GM19438 (cell line): ENCODE measurements at regions not wholly inside any gene's neighbourhood (a gene's known extent, or its start where the extent isn't known, plus 50 kb on each side); places are given as distances from the start of the nearest gene placed in this dataset.
"Not testable (repeated sequence)": the region's sequence is repeated elsewhere in the genome, so short reads cannot be mapped to it uniquely, and the experiment has no call there.

Experiments used
- ATAC-seq: cut with Tn5 transposase; IDR thresholded peaks from one replicate; pipeline ENCODE4 v1.9.1; 2021; ENCODE audit warnings: low read depth; ENCODE audit not compliant: unreplicated experiment

GRCh38 chr10:9987197-9987596 lies 1030.5 kb upstream of the CELF2 start:
- ATAC-seq, result no peak

- ATAC-seq, result no peak
These were observed 1025.0 kb upstream of the CELF2 start for GRCh38 chr10:9992661-9993060.

- no peak for ATAC-seq
These were observed 1023.5 kb upstream of the CELF2 start for GRCh38 chr10:9994131-9994530.

DNA sequence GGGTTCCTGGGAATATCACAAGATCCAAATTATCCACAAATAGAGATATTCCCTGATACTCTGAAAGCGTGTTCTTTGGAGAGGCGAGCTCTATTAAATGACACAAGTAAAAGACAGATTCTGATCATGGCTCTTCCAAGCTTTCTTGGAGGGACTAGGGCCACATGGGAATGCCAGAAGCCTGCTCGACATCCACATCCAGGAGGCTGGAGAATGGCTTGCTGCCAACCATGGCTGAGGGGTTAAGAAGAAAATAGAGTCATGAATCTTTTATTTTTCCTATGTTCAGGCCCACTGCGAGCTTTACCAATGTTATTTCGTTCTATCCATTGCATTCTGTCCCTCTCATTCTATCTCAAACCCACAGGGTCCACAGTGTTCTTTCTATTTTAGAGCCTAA lies 1018.0 kb upstream of the CELF2 start:
- no peak for ATAC-seq

GRCh38 chr10:10007957-10008356 lies 1009.7 kb upstream of the CELF2 start:
- no peak for ATAC-seq

DNA sequence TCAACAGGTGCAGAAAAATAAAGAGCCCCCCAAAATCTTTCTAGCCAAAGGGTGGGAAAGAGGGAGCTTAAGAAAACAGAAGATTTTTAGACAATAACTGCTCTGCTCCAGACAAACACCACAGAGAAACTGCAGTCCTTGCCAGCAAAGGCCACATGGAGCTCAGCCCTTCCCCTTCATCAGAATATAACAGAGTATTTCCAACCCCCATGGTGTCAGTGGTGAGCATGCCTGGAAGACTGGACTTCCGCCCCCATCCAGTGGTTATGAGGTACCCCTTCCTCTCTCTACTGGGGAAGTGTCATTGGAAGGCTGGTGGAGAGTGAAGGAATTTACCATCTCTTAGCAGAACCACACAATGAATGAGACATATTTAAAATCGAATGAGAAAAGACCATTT lies 1007.3 kb upstream of the CELF2 start:
- ATAC-seq, result no peak

DNA sequence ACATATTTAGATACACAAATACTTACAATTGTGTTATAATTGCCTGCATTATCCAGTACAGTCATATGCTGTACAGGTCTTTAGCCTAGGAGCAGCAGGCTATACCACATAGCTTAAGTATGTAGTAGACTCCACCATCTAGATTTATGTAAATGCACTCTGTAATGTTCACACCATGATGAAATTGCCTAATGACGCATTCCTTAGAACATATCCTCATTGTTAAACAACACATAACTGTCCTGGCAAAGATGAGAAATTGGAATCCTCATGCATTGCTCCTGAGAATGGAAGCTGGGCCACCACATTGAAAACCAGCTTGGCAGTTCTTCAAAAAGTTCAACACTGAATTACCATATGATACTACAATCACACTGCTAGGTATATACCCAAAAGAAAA lies 1002.8 kb upstream of the CELF2 start:
- no peak for ATAC-seq

- no peak for ATAC-seq
These were observed 1000.0 kb upstream of the CELF2 start for GRCh38 chr10:10017716-10018115.

DNA sequence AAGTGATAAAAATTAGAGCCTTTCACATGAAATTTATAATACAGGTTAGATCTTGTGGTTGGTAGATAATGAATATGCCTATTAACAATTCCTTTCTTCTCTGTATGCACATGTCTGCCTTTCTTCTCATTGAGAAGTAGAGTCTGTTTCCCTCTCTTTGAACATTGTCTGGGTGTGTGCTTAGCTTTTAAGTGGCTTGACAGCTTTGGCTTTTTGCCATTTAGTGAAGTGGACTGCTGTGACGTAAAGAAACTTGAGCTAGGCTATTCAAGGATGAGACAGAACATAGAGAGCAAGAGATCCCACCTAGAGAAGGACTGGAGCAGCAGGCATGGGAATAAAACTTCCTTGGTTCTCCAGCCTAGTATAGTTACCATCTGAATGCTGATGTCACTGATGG lies 996.7 kb upstream of the CELF2 start:
- ATAC-seq, result no peak

GRCh38 chr10:10032991-10033390 lies 984.7 kb upstream of the CELF2 start:
- ATAC-seq, result no peak

GRCh38 chr10:10038348-10038747 lies 979.3 kb upstream of the CELF2 start:
- no peak for ATAC-seq

- ATAC-seq, result no peak
These were observed 978.1 kb upstream of the CELF2 start for GRCh38 chr10:10039595-10039994.

DNA sequence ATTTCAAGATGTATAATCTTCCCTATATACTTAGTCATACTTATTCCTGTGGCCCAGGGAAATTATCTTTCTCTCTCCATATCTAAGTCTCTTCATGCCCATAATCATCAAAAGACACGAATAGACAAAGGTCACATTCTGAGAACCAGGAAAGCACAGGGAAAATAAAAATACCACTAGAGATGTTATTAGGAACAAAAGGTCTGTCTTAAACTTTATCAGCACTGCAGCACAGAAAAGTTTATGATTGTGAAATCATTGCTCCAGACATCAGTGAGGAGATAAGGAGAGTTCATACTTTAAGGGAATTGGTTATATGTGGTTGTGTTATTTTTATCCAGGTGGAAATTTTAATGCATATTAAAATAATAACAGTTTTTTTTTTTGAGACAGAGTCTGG lies 974.6 kb upstream of the CELF2 start:
- ATAC-seq, result no peak

DNA sequence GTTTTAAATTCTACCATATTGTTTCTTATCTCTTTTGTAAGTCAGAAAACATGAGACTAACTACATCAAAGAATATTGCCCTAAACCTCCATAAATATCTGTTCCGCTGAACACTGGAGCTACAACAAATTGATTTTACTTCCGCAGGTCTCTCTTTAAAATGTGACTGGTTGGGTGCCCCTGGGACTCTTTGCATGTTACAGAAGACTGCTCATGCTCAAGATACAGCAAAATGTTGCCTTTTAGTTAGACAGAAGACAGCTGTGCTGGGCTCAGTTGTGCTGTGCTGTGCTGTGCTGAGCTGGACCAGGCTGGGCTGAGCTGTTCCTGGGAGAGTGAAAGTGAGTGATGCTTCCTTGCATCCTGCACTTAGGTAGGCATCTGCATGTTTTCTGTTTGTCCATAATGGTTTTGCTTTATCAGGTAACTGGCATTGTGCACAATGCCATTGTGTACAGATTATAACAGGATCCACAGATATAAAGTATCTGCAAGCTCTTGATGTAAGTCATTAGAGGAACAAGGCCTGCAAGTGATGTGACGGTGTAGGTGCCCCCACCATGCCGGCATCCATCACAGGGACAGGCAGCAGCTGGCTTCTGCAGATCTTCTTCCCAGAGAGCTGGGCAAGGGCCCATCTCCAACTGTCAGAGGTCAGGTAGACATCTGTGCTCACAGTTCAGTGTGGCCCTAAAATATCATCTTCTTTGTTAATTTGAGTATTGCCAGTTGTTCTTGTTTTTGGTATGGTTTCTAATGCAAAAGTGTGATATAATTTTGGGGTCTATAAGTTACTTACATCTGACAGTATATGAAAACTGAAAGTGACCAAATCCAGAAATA lies 972.5 kb upstream of the CELF2 start:
- ATAC-seq, result no peak

GRCh38 chr10:10045765-10046028 lies 972.0 kb upstream of the CELF2 start:
- no peak for ATAC-seq

GRCh38 chr10:10047426-10047825 lies 970.2 kb upstream of the CELF2 start:
- no peak for ATAC-seq

DNA sequence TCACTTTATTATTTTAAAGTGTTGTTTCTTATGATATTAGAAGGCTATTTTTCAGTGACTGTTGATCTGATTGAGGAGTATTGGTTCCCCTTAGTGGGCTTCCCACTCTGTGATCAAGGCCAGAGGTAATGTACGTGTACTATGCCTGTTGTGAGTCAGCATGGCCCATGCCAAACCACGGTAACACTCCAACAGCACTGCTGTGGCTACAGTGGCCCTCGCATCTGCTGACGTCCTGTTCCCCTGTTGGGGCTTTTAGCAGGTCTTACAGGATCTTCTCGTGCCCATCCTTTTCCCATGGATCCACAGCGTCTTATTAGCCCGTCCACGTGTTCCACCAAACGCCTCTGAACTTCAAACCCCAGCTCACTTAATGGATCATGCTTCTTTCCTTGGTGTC lies 964.6 kb upstream of the CELF2 start:
- no peak for ATAC-seq

DNA sequence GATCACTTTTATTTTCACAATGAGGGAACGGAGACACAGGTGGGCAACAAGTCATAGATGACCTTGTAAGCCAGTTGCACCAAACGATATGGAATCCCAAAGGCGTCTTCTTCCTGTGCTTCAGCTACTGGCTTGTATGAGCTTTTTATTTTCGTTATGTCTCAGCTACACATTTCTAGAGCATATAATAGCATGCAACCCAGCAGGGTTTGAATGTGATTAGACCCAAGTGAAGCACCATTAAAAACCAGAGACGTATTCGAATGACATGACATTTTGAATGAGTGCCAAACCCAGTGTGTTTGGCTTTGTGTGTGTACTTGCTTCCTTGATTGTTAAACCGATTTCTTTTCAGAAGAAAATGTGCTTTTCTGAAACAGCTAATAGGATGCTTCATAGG lies 963.2 kb upstream of the CELF2 start:
- ATAC-seq, result no peak

GRCh38 chr10:10055656-10056442 lies 961.8 kb upstream of the CELF2 start:
- no peak for ATAC-seq

DNA sequence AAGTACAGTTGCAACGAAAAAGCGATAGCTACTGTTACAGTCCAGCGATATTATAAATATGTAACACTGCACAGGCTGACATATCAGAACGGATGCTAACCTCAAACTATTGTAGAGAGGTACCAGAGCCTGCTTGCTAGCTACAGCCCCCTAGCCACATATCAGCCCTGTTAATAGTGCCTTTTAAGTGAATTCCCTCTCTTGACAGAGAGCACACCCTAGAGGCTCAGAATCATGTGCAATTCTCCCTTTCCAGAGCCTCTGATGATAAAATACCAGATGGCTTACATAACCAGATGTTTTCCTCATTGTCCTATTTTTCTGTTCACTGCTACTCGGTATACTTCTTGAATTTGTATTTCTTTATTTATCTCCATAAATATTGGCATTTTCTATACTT lies 960.7 kb upstream of the CELF2 start:
- ATAC-seq, result no peak

- ATAC-seq, result no peak
These were observed 950.0 kb upstream of the CELF2 start for GRCh38 chr10:10067644-10068043.

- ATAC-seq, result not testable (repeated sequence)
These were observed 942.8 kb upstream of the CELF2 start for GRCh38 chr10:10074847-10075246.
